Astrocyte of the cerebellum (primary cell): ENCODE measurements at regions not wholly inside any gene's neighbourhood (a gene's known extent, or its start where the extent isn't known, plus 50 kb on each side); places are given as distances from the start of the nearest gene placed in this dataset.

ENCODE experiments used
- DNase-seq: peaks from one replicate; pipeline ENCODE4 v3.0.0-alpha.2; 2011; ENCODE audit warnings: low read depth
- H3K4me3 ChIP-seq: 2 replicates; pipeline ENCODE4 v1.5.1; 2011; ENCODE audit warnings: mild to moderate bottlenecking, low read depth, low read length, moderate library complexity
- CTCF ChIP-seq: IDR thresholded peaks from 2 replicates; pipeline ENCODE4 v1.5.1; 2012; ENCODE audit warnings: low read length, low read depth, moderate library complexity, mild to moderate bottlenecking; ENCODE audit errors: missing control alignments
- in situ Hi-C: cut with HindIII; loops from 2 replicates; pipeline ENCODE4 v1.10.0; 2017; ENCODE audit warnings: low sequenced_read_pairs

- in situ Hi-C loops: no loop called here
- H3K4me3 ChIP-seq: no peak overlapping the region
- DNase-seq: no peak
- TF ChIP-seq CTCF: no peak
Measured at GRCh38 chr14:55840821-55841220, 260.8 kb downstream of the KTN1 start.

GRCh38 chr14:55841625-55842024 lies 261.6 kb downstream of the KTN1 start:
- in situ Hi-C loops: no loop called here
- no peak for TF ChIP-seq CTCF
- H3K4me3 ChIP-seq: no peak overlapping the region
- DNase-seq: no peak

- TF ChIP-seq CTCF: no peak
- H3K4me3 ChIP-seq: no peak overlapping the region
- no peak for DNase-seq
- in situ Hi-C loops: no loop called here
Measured at GRCh38 chr14:55843718-55844403, 263.9 kb downstream of the KTN1 start.

- no peak for DNase-seq
- in situ Hi-C loops: no loop called here
- H3K4me3 ChIP-seq: no peak overlapping the region
- no peak for TF ChIP-seq CTCF
Measured at GRCh38 chr14:55845963-55846825, 266.2 kb downstream of the KTN1 start.

GRCh38 chr14:55846826-55847446 lies 266.9 kb downstream of the KTN1 start:
- in situ Hi-C loops: no loop called here
- no peak for DNase-seq
- TF ChIP-seq CTCF: no peak
- no peak overlapping the region for H3K4me3 ChIP-seq

GRCh38 chr14:55847766-55848165 lies 267.8 kb downstream of the KTN1 start:
- peak; percentile 15 for DNase-seq
- in situ Hi-C loops: no loop called here
- H3K4me3 ChIP-seq: no peak overlapping the region
- TF ChIP-seq CTCF: no peak
